MM.1S (cell line): ENCODE measurements at regions not wholly inside any gene's neighbourhood (a gene's known extent, or its start where the extent isn't known, plus 50 kb on each side); places are given as distances from the start of the nearest gene placed in this dataset.

Source experiments
- EZH2 ChIP-seq: fragments of 300-600 bp; sonication (generic); optimal IDR thresholded peaks from 2 replicates; pipeline ENCODE3; 2017; ENCODE audit warnings: low read depth, mild to moderate bottlenecking, antibody characterized with exemption, low read length, mixed read lengths
- TF ChIP-seq, protein P1 (sequence below): fragments of 300-600 bp; sonication (generic); IDR thresholded peaks from 2 replicates; pipeline ENCODE4 v1.5.1; 2016; ENCODE audit warnings: antibody characterized with exemption, low read length, mixed read lengths

DNA sequence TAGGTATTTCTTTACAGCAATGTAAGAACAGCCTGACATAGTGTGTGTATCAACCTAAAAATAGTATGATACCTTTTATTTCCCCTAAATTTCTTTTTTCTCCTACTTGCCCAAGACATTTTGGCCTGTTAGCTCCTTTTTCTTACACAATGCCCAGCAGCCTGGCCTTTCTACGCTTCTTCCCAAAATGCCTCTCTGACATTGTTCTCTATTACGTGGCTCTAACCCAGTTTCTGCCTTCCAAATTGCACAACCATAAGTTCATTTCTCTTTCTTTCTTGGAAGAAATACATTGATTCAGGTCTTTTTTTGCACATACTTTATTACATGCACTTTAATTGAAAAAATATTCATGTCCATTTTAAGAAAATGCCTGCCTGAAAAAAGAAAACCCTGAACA is 408.2 kb downstream of the PRR16 start:
- TF ChIP-seq, protein P1, sequence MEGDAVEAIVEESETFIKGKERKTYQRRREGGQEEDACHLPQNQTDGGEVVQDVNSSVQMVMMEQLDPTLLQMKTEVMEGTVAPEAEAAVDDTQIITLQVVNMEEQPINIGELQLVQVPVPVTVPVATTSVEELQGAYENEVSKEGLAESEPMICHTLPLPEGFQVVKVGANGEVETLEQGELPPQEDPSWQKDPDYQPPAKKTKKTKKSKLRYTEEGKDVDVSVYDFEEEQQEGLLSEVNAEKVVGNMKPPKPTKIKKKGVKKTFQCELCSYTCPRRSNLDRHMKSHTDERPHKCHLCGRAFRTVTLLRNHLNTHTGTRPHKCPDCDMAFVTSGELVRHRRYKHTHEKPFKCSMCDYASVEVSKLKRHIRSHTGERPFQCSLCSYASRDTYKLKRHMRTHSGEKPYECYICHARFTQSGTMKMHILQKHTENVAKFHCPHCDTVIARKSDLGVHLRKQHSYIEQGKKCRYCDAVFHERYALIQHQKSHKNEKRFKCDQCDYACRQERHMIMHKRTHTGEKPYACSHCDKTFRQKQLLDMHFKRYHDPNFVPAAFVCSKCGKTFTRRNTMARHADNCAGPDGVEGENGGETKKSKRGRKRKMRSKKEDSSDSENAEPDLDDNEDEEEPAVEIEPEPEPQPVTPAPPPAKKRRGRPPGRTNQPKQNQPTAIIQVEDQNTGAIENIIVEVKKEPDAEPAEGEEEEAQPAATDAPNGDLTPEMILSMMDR, result no peak
- no peak for TF ChIP-seq EZH2
